HTR-8/SVneo (cell line): ENCODE measurements at regions not wholly inside any gene's neighbourhood (a gene's known extent, or its start where the extent isn't known, plus 50 kb on each side); places are given as distances from the start of the nearest gene placed in this dataset.

ENCODE experiments used
- DNase-seq: peaks from one replicate; pipeline ENCODE4 v3.0.0; 2011; ENCODE audit warnings: low spot score, mixed read lengths; ENCODE audit not compliant: insufficient read length
- FAIRE-seq: peaks from 2 replicates; lab custom pipeline; 2011; peaks lifted over from hg19 to GRCh38; lab: Jason Lieb, UNC

DNA sequence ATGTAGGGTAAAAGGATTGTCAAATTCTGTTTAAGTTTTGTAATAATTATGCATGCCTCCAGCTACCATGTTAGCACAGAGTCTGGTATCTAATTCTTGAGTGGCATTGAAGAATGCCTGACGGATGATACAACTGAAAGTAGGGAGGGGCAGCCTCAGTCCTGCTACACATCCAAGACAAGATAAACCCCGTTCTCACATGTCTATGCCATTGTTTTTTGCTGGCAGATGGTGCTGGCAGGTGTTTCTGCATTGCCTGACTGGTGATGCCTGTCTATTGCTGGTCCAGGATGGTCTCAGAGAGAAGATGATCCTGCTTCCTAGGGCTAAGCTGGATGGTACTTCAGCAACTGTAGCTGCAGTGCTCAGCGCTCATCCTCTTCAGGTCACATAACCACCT is 245.8 kb upstream of the NAV3 start:
- FAIRE-seq: no peak

DNA sequence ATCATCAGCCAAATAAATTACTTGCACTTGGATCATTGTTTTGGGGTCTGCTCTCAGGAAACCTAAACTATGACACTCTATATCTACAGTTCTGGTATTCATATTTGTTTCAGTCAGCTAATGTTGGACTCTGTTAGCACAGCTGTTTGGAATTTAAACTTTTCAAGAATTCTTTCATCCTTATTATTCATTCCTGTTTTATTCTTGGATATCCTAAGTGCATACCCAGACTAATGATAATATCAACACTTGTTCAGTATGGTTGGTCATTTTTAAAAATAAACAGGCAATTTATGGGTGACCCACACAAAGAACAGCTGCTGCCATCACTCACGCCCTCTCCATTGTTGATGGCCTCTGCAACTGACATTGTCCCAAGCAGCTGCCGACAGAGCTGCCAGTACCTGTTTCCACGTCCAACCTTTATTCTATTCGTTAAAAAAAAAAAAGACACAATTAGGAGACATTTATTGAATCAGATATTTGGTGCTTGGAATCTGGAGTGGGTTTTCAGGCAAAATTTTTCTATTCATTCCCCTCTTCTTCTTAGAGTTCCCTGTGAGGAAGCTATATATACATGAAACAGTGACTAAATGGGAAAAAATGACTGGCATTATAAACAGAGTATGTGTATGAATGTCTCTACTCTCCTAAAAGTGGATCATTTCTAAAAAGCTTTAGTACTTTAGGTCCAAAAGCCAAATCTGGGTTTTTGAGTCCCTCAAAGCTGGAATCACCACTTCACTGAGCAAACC is 252.1 kb upstream of the NAV3 start:
- no peak for DNase-seq
- no peak for FAIRE-seq

More for the DNA sequence above, 245.8 kb upstream of the NAV3 start:
- DNase-seq: no peak

DNA sequence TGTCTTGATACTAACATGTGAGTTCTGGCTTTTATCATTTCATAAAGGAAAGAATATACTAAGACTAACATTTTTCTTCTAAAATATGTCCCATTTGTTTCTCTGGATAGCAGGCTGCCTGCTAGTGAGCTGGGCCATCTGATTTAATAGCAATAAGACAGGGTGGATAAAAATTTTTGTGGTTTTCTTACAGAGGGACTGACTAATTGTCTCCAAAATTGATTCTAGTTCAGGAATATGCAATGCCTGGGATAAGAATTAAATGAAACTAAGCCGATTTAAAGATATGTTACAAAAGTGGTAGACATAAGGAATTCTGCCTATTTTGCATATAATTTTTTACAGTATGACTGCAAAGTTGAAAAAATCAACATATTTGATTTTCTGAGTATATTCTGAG is 252.9 kb upstream of the NAV3 start:
- FAIRE-seq (no peak), DNase-seq (no peak)

DNA sequence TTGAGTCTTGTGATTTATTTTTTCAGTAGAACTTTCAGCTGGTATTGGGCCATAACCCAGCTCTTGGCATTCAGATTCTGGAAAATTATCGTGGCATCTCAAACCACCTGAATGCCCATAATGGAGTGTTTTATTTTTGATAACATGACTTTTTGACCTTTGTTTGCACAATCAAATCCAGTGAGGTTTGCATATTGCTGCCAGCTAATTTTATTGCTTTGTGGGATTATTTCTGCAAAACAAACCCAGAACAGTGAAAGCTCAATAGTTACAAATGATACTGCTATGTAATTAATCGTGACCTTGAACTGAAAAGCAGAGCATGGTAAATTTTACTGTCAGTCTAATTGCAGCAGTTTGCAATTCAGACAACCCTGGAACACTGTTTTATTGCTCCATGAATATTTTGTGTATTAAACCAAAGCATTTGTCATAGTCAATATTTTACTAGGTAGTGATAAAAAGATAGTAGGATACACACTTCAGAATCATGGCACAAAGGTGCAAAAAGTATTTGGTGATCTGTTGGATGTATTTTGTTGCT is 255.2 kb upstream of the NAV3 start:
- DNase-seq (no peak), FAIRE-seq (no peak)

DNA sequence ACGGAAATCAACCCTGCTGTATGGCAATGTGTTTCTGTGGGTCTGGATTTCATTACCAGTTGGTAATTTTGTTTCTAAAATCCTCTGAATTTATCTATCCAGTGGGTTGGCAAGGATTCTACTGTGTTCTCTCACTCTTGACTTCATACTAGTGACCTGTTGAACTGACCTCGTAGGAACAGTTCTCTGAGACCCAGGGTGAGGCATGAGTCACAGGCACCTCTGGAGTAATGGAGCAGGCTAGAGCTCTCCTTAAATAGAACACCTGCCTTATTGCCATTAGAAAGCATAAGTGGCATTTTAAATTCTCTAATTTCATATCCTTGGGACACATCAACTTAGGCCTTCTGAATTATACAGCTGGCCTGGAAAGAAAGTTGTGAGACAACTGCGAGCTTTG is 258.3 kb upstream of the NAV3 start:
- FAIRE-seq: no peak
- DNase-seq: no peak

DNA sequence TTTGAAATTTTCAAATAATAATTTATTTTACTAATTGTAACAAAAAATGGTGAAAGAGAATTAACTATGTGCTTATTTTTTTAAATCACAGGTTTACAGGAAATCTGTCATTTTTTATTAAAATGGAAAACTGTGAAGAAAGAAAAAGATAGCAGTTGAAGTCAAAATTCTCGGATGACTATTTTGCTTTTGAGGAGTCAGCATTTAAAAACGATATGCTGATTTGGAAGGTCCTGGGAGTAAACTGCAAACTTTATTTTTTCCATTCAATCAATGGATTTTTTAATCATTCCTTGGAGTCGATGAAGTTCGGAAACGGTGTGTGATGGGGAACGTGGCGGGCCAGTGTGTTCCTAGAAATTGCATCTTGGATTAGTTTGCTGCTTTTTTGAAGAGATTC is 258.9 kb upstream of the NAV3 start:
- no peak for FAIRE-seq

DNA sequence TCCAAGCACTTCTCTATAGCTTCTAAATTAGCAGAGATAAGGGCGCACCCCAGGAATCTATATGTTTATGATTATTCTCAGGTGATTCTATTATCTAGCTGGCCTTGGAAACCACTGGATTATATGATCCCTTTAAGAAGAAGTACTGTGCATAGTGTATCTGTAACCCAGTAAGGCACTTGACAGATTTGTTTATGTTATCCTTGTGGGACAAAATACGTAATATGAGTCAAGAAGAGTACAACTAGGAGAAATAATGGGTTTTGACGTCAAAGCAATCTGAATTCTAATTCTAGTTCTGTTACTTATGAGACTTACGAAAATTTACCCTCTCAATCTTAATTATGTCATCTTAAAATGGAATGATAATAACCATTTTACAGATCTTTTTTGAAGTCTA is 259.6 kb upstream of the NAV3 start:
- DNase-seq (no peak), FAIRE-seq (no peak)

More for the DNA sequence above, 258.9 kb upstream of the NAV3 start:
- no peak for DNase-seq

DNA sequence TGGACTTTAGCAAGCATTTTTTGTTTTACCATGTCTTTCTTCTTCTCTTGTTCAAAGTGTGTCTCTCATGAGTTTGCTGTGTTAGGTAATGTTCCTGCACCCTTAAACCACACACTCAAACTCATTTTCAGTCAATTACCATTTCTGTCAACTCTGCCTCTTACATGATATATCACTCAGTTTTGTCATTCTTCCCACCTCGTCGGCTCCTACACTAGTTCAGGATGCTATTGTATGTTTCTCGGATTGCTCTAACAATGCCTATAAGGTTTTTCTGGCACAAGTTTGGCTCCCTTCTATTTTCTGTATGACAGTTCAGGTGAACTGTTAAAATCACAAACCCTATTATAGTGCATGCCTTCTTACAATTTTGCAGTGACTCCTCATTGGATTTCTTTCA is 260.8 kb upstream of the NAV3 start:
- DNase-seq: no peak
- no peak for FAIRE-seq

DNA sequence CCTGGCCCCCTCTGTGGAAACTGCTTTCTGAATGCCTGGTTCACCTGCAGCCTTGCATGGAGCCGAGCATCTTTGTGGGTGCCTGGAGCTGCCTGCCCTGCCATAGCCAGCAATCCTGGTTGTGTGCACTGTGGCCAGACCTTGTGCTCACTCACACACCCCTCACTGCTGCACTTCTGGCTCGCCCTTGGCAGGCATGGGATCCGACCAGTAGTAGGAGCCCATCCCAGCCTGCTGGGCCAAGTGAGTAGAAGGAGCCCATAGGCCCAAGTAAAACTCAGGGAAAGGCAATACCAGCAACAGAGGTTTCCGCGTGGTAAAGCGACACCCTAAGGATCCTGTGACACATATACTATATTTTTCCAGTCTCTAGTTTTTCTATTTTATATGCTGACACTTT is 270.0 kb upstream of the NAV3 start:
- FAIRE-seq: no peak
- DNase-seq: no peak

DNA sequence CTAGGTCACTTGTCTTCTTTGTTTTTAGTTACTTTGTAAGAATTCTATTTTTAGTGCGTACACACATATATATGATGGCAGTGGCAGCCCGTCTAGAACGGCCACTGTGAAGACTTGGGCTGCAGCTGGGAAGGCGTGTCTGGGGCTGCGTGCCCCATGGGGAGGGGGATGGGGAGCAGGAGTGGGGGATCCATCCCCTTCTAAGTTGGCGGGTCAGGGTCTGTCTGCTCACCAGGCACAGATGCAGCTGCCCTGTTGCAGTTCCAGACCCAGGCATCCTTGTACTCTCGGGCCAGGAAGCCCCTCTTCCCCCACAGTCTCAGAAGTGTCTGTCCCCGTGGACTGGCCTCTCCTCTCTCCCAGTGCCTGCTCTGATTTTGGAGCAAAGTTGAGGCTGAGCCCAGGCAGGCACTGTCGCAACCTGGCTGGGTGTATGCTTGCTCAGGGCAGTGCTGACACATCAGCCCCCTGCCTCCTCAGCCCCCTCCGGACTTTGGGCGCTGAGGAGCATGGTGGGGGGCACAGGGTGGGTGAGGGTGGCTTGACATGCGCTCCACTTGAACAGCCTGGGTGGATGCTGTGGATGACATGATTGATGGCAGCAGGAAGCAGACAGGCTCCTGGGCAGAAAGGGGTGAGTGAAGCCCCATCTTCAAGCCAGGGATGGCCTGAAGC is 271.2 kb upstream of the NAV3 start:
- FAIRE-seq (no peak), DNase-seq (no peak)

DNA sequence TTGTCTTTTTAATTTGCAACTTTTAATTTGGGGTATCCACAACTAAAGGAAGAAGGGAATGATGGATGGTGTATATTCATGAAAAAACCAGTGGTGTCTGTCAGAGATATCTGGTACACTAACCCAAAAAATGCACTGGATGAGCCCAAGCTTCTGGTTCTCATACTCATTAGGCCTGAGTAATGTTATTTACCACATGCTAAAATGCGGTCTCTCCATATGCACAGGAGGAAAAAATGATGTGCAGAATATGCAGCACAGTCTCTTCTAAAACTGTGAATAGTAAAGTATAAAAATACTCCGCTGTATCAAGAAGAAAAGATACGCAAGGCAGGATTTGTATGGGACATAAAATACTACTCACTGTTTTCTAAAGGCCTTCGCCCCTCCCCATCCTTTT is 275.6 kb upstream of the NAV3 start:
- FAIRE-seq: no peak
- DNase-seq: no peak

DNA sequence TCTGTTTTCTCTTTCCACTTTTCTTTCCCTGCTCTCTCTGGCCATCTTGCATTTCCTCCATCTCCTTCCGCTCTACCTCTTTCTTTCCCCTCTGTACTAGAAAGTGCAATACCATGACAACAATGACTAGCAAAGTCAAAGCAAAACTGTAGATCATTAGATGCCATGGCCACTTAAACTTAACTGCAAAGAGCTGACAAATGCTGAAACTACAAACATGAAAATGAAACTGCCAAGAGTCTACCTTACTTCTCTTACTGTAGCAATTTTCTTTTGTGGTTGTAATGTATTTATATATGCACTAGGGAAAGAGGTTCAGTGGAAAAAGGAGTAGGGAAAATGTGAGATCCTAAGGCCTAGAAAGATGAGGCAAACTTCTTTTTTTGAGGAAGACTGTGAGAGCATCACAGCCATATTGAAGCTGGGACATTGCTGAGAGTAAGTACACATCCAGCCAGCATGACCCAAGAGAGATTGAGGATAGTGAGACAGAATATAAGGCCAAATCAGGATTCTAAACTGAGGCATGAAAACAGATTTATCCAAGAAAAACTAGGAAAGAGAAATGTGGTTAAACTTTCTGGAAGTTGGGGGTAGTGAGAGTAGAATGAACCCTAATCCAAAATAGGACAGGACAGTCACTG is 276.6 kb upstream of the NAV3 start:
- DNase-seq (no peak), FAIRE-seq (no peak)

DNA sequence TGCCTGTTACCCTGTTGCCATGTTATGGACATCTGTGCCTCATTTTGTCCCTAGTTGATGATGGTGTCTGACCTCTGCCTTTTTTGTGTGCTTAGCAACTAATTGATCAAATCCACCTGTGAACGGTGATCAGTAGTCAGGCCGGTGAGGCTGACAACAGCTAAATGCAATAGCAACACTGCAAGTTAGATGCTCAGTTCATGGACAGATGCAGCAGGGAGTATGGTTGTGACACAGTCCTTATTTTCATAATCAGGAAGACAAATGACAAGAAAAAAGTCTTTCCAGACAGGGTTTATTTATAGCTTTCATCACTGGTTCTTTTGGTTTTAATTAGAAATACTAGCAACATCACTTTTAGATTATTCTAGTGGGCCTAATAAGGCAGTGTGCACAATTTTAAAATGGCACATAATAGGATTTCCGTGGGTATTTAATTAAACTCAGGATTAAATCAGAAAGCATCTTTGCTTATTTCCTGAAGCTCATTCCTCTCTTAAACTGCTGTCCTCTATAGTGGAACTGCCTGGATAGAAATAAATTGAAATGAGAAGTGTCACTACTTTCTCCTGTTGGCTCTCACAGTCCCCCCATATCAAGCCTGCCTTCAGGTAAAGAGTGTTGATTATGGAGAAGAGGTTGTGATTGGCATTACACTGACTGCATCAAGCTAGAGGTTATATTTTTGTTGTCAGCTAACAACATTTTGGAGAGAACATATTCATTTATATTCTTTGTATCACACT is 281.1 kb upstream of the NAV3 start:
- DNase-seq (no peak), FAIRE-seq (no peak)

DNA sequence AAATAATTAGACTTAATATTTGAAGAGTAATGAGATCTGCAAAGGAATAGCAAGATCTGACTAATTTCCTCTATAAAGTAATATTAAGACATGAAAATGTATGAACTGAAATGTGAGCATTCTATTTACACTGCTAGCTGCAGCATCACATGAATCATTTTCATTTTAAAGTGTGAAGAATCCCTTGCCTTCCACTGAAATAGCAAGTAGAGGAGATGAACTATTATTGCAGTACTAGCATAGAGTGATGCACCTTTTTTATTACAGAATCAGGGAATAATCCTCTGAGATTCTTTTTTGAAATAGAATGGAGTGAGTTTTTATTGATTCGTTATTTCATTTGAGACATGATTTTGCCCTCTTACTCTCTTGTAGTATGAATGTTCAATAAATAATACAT is 281.9 kb upstream of the NAV3 start:
- DNase-seq (no peak), FAIRE-seq (no peak)

DNA sequence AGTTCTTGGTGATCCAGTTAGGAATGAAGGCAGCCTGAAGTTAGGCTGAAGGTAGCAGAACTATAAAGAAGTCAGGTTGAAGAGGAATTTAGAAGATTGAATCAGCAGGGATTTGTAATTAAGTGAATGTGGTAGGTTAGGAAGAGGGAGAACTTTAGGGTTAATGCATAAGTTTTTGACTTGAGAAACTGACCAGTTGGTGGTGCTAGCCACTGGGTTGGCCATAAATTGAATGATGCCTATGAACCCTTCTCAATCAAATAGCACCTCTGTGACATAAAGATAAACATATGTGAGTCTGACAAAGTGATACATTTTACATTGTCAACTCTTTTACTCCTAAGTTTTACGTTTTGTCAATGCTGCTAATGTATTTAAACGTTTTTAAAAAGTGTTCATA is 290.6 kb upstream of the NAV3 start:
- DNase-seq: no peak
- no peak for FAIRE-seq

DNA sequence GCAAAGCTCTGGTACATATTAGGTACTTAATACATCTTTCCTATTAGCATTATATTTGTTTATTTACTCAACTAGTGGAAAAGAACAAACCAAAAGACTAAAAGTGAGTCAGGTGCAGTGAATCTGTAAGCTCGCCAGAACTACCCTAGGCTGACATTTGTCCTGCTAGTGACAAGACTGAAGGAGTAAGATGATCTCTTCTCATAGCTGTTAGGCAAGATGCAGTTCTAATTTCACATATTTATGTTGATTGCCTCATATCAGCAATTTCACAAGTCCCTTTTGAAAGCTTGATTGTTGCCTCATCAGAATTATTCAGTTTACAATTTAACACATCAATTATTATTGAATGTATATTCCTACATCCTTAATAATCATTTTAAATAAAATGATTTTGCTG is 293.0 kb upstream of the NAV3 start:
- DNase-seq: no peak
- no peak for FAIRE-seq

DNA sequence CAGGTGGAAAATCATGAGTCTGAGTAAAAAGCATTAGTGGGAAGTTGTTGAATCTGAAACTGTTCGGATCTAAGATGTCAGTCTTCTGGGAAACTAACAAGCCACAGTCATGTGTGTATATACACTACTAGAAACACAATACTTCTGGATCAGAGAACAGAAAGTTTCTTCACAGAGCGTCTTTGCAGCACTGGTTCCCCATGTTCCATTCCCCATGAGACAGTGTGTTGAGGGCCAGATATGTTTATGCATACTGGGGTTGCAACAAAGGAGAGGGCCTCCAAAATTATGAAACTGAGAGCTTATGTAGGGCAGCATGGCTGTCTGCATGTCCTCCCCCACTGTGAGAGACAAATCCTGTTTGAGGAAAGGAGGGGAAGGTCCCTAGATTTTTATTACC is 295.0 kb upstream of the NAV3 start:
- DNase-seq (no peak), FAIRE-seq (no peak)

DNA sequence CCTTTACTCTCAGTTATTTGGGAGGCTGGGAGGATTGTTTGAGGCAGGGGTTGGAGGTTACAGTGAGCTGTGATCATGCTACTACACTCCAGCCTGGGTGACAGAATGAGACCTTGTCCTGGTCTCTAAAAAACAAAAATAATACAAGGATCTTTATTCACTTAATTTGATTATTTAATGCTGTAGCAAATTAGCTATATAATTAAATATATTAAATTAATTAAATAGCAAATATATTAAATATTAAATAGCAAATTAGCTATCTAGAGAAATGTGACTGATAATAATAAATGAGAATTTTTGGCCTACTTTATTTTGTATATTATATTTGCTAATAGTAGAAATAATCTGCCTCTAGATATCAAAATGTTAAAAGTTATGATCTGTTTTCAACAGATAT is 298.8 kb upstream of the NAV3 start:
- FAIRE-seq (no peak), DNase-seq (no peak)

DNA sequence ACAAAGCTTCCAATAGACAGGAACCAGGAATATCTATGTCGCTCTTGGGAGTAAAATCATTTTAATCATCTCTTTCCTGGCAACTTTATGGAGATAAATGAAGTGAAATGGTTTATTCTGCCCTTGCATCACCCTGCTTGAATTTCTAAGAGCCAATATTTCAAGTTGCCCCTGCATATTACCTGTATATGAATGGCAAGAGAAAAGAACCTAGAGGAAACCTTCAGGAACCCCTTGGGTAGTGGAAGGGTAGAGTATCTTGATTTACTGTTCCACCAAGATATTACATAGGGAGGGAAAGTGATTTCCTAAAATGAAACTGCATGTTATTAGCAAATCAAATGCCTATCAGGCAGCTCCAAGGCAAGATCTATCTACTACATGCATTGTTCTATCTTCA is 308.4 kb upstream of the NAV3 start:
- DNase-seq: no peak
- FAIRE-seq: no peak

DNA sequence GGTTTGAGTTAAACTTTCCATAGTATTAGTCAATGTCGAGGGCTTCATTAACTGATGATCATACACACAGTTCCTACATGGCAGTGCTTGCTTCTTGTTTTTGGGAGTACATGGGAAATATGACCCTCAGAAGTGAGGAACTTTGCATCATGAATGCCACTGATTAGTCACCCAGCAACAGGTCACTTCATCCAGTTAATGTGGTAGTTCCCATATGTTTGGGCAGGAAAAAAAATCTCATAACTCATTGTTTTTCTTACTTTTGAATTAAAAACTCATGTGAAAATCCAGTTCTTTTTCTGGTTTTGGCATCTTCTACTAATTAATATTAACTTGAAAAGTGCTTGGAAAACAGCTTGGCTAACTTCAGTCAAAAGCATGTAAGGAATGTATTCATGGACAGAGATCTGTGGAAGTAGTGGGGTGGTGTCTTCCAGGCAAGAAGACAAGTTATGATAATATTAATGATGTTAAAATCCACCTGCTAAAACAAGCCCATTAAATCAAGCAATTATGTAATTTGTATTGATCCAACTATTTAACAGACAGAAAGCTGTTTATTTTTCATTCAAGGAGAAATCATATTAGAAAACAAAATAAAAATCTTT is 309.1 kb upstream of the NAV3 start:
- FAIRE-seq (no peak), DNase-seq (no peak)
